Nephron (organoid): ENCODE measurements at regions not wholly inside any gene's neighbourhood (a gene's known extent, or its start where the extent isn't known, plus 50 kb on each side); places are given as distances from the start of the nearest gene placed in this dataset.

Experiments
- H3K27ac Mint-ChIP-seq, 3 experiments: 2 replicates each; pipeline ENCODE4 v1.8.0; 2020; ENCODE audit warnings: mixed read lengths in 3 of 3, mild to moderate bottlenecking in 2 of 3, moderate library complexity in 1 of 3
- H3K27me3 Mint-ChIP-seq: 2 replicates; pipeline ENCODE4 v1.8.0; 2021; ENCODE audit warnings: low read depth, mild to moderate bottlenecking, moderate library complexity, mixed read lengths
- H3K36me3 Mint-ChIP-seq: 2 replicates; pipeline ENCODE4 v1.8.0; 2020; ENCODE audit warnings: low read depth, mixed read lengths
- H3K4me1 Mint-ChIP-seq: 2 replicates; pipeline ENCODE4 v1.8.0; 2020; ENCODE audit warnings: mixed read lengths
- H3K4me3 Mint-ChIP-seq, 3 experiments: 2 replicates each; pipeline ENCODE4 v1.8.0; 2020; ENCODE audit warnings: mild to moderate bottlenecking in 3 of 3, mixed read lengths in 3 of 3, moderate library complexity in 2 of 3
- H3K9me3 Mint-ChIP-seq: 2 replicates; pipeline ENCODE4 v1.8.0; 2020; ENCODE audit warnings: mixed read lengths
- TF ChIP-seq, protein P1 (sequence below), 3 experiments: fragments of 200-600 bp; sonication (generic); IDR thresholded peaks; one replicate each; pipeline ENCODE4 v1.5.0; 2021; ENCODE audit warnings: antibody characterized with exemption in 3 of 3; ENCODE audit not compliant: unreplicated experiment in 3 of 3

GRCh38 chr2:47227532-47228279 is 51.4 kb upstream of the CALM2 start:
- H3K4me3 Mint-ChIP-seq: no peak overlapping the region
- no peaks in the 10 kb centered on the region for H3K36me3 Mint-ChIP-seq
- TF ChIP-seq, protein P1, sequence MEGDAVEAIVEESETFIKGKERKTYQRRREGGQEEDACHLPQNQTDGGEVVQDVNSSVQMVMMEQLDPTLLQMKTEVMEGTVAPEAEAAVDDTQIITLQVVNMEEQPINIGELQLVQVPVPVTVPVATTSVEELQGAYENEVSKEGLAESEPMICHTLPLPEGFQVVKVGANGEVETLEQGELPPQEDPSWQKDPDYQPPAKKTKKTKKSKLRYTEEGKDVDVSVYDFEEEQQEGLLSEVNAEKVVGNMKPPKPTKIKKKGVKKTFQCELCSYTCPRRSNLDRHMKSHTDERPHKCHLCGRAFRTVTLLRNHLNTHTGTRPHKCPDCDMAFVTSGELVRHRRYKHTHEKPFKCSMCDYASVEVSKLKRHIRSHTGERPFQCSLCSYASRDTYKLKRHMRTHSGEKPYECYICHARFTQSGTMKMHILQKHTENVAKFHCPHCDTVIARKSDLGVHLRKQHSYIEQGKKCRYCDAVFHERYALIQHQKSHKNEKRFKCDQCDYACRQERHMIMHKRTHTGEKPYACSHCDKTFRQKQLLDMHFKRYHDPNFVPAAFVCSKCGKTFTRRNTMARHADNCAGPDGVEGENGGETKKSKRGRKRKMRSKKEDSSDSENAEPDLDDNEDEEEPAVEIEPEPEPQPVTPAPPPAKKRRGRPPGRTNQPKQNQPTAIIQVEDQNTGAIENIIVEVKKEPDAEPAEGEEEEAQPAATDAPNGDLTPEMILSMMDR (IDR thresholded peaks at IDR 0.05; ENCODE audit: unreplicated experiment in 3 of 3): no peak
- H3K27me3 Mint-ChIP-seq: no peaks in the 10 kb centered on the region
- peak overlapping the region; percentile 2 to 57 (median 47) for H3K27ac Mint-ChIP-seq
- H3K9me3 Mint-ChIP-seq: no peaks in the 10 kb centered on the region
- peaks cover 59% of the 10 kb centered on the region for H3K4me1 Mint-ChIP-seq

GRCh38 chr2:47226923-47227220 is 50.6 kb upstream of the CALM2 start:
- TF ChIP-seq, protein P1 (IDR thresholded peaks at IDR 0.05; ENCODE audit: unreplicated experiment in 3 of 3): no peak
- Mint-ChIP-seq H3K4me1 (peaks cover 63% of the 10 kb centered on the region), H3K27me3 (peaks cover 3% of the 10 kb centered on the region), H3K27ac (peak overlapping the region; percentile 2 to 70 (median 27)), H3K4me3 (peak overlapping the region in 1 of 3 experiments; percentile 37), H3K36me3 (no peaks in the 10 kb centered on the region), H3K9me3 (no peaks in the 10 kb centered on the region)

DNA sequence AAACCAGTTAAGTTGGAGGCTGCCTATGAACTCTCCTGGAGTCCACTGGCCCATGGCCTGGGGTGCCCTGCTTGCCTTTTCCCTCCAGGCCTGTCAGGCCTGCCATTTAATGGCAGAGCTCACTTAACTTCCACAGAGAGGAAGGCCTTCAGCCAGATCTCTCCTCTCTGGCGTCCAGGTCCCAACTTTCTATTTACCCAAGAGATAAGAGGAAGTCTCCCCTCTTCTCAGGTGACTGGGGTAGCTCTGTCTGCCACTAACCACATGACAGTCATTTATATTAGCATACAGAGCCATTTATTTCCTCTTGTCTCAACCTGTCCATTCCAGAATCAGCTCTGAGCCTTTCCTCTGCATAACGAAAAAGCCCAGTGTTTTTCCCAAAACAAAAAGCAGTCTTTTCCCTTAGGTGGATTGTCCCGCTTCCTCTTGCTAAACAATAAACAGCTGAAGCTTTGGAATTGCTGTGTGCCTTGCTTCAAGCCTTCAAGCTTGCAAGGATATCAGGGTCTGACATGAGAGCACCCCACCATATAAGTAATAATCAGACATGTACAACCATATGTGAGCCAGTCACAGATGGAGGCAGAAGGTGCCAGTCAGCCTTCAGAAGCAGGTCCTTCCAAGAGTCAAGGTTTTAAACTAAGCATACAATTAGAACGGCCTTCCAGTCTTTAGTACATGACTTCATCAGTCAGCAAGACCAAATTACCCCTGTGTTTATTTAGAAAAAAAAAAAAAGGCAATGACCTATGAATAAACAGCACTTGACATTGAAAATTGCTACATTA is 50.0 kb upstream of the CALM2 start:
- TF ChIP-seq, protein P1 (IDR thresholded peaks at IDR 0.05; ENCODE audit: unreplicated experiment in 3 of 3): no peak
- no peaks in the 10 kb centered on the region for H3K36me3 Mint-ChIP-seq
- H3K9me3 Mint-ChIP-seq: no peaks in the 10 kb centered on the region
- H3K4me3 Mint-ChIP-seq: peak overlapping the region in 1 of 3 experiments; percentile 37
- H3K27ac Mint-ChIP-seq: peak overlapping the region; percentile 2 to 70 (median 27)
- peaks cover 67% of the 10 kb centered on the region for H3K4me1 Mint-ChIP-seq
- peaks cover 3% of the 10 kb centered on the region for H3K27me3 Mint-ChIP-seq
